NCI-H1417 (cell line): ENCODE measurements at regions not wholly inside any gene's neighbourhood (a gene's known extent, or its start where the extent isn't known, plus 50 kb on each side); places are given as distances from the start of the nearest gene placed in this dataset.

Source experiments
- DNase-seq, 3 experiments: peaks; one replicate each; lab custom pipeline; 2025; lab: John Stamatoyannopoulos, UW

DNA sequence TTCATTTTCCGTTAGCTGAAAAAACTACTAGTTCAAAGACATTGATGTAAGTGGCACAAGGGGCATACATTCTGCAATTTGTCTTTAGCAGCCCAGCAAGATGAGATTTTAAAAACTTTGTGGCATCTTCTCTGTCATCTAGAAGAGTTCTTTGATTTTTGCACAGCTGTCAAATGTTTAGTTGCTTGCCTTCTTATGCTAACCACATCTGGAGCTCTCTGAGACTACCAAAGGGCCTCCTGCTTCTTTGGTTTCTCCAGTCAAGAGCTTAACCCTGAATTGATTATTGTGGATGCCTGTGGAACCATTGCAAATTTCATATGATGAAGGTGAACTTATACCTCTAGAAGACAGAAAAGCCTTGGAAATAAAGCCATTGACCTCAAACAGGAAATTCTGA is 468.7 kb upstream of the RGMA start:
- DNase-seq = no peak

DNA sequence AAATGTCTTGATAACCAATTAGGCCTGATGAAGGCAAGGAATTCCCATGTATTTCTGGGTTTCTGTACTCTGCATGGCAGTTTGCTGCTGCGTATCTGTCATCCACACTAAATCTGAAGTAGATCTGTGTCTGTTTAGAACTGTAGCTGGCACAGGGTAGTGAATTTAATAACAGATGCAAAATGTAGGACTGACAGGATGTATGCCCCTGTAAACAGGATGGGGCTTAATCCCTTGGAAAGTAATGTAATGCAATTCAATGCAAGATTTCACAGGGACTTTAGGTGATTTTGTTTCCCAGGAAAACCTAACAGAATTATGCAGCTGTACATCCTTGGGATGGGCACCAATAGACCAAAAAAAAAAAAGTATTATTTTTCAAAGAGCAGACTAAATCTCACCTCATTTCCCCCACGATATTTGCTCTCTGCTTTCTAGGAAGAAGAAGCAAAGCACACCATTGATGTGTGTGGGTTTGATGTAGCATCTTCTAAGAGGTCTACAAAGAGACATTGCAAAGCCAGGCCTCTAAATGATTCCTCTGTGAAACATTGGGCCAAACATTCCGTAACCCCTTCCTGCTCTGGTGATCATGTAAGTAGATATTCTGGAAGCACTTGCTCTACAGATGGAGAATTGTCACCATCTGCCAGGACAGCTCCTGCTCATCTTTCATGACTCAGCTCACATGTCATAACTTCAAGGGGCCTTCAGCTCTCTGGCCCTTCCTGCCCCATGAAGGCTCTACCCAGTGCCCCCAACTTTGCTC is 464.3 kb upstream of the RGMA start:
- DNase-seq = no peak

DNA sequence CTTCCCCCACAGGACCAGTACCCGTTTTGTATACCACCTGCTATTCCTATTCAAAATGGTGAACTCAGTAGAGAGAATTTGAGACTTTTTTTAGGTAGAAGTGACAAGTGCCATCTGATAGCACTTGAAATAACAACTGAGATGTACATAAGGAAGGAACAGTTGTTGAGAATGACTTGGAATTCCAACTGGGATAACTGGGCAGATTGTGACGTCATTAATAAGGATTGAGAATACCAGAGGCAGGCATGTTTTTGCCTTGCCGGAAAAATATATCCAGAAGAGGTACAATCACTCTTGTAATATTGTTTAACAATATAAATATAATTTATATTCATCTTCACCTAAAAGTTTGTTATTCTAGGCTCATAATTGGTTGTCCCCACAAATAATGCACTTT is 454.1 kb upstream of the RGMA start:
- DNase-seq = no peak

DNA sequence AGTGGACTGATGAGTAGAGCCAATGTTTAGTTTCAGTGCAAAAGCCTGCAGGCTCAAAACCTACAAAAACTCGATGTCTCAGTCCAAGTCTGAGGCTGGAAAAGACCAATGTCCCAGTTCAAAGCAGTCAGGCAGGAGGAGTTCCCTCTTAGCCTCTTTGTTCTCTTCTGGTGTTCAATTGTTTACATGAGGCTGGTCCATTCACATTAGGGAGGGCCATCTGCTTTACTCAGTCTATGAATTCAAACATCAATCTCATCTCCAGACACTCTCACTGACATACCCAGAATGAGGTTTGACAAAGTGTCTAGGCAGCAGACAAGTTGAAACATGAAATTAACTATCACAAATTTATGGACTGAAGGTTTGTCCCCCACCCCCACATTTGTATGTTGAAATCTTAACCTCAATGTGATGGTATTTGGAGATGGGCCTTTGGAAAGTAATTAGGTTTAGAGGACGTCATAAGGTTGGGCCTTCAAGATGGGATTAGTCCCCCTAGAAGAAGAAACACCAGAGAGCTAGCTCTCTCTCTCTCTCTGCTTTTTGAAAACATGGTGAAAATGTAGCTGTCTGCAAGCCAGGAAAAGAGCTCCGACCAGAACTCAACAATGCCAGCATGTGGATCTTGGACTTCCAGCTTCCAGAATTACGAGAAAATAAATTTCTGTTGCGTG is 438.5 kb upstream of the RGMA start:
- peak in 2 of 3 experiments; percentile 26 to 72 for DNase-seq

DNA sequence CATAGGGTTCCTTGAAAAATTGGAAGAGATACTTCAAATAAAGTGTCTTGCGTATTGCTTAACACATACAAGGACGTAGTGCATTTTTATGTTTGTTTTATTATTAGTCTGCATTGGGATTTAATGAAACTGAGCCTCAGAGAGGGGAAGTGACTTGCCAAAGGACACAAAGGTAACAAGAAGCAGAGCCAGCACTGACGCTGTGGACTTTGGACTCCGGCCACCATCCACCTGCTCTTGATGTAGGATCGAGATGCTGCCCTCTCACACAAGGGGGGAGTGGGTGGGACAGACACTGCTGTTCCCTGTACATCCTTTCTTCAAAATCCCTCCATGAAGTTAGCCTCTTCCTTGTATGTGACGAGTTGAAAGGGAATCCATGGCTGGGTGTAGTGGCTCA is 435.4 kb upstream of the RGMA start:
- no peak for DNase-seq

DNA sequence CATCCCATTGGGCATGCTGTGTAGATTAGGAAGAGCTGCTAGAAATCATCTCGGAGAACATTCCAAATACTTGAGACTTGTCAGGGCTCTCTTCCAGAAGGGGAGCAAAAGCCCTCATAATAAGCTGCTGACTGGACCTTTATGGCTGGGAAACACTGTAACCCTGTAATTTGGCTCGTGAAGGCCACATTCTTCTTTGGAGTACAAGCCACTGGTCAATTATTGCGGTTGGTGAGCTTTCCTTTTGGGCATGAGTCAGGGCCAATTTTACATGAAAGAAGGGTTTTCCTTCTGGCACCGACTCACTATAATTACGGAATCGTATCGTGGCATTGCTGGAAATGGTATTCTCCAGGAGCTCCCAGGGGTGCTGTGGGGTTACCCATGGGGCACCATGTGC is 434.5 kb upstream of the RGMA start:
- no peak for DNase-seq

DNA sequence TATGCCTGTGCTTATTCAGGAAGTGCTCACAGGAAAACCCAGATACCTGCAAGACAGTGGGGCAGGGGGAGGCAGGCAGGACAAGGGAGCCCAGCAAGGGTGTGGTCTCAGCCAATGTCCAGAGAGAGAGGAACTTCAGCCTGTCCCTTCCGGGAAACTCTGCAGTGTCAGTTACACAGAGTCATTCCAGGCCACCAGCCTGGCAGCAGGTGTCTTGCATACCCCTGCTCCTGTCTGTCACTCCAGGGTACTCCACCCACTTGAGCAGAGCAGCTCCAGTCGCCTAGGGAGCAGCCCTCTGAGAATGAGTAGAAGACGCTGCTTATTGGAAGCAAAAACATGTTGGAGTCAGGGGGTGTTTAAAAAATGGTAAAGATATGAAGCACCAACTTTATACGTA is 431.2 kb upstream of the RGMA start:
- peak; percentile 11 to 59 (median 12) for DNase-seq

DNA sequence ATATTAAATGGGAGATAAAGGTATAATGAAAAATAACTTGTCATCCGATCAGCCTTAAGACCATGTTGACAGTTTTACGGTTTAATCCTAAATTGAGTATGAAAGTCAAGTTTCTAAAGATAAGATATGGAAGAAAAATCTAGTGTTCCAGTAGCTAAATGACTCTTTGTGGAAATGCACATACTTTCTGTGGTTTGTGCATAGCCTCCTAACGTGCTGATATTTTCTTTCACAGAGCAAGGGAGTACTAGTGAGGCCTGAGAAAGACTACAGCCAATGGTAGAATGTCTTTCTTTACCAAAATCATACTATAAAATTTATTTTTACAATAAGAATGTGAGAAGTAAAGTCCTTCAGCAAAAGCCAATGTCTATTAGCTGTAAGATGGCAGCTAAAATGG is 430.6 kb upstream of the RGMA start:
- no peak for DNase-seq

DNA sequence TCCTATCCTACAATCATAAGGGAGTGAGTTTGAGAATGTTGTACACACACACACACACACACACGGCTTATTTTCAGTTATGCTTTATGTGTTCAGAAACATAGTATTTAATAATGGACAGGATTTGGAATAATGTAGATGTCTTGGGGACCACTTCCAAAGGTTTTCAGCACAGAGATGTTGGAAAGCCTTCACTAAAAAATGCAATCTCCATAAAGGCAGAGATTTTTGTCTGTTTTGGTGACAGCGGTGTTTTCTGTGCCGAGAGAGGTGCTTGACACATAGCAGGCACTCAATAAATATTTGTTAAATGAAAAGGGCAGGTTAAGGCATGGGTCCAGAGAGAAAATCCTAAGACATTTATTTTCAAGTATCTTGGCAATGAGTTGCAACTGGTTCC is 428.2 kb upstream of the RGMA start:
- no peak for DNase-seq

DNA sequence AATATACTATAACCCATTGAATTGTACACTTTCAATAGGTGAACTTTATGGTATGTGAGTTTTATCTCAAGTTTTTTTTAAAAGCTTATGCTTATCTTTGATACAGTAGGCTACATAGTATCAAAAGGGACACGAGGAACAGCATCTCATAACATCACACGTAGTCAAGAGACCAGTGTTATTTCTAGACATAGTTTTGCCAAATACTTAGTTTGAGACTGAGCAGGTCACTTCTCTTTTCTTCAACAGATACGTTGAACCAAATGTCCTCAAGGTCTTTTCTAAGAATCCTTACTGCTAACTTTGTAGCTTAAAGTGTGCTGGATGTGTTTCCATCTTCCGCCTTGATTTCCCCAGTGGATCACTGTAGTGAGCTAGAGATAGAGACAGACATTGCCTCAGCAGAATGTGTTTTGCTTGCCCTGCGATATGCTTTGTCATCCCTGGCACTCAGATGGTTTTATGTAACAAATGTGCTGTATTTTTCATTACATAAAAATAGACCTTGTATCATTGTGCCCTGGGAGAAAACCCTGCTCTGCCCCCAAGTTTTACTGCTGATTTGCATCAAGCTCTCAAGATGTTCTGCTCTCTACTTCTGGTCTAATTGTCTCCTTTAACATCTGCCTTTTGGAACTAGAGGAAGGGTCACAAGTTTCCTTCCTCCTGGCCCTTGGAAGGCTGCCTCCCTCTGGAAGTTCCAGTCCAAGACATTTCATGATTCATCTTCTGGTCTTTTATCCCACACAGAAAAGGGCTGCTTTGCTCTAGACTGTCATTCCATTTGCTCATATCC is 426.4 kb upstream of the RGMA start:
- no peak for DNase-seq

DNA sequence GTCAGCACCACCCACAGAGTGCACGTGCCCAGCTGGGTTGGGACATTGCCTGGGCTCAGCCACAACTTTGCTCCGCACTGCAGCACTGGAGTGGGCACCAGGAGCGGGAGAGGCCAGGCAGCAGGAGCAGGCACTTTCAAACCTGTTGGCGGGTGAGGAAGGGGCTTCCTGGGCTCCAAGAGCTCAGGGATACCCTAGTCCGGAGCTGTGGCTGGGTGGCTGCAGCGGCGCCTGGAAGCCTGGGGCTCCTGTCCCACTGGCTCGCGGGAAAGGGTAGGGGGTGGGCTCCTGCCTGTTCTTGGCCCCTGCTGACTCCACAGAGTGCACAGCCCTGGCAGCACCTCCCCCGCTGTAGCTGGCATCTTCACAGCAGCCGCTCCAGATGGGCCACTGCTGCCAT is 417.6 kb upstream of the RGMA start:
- DNase-seq = no peak

DNA sequence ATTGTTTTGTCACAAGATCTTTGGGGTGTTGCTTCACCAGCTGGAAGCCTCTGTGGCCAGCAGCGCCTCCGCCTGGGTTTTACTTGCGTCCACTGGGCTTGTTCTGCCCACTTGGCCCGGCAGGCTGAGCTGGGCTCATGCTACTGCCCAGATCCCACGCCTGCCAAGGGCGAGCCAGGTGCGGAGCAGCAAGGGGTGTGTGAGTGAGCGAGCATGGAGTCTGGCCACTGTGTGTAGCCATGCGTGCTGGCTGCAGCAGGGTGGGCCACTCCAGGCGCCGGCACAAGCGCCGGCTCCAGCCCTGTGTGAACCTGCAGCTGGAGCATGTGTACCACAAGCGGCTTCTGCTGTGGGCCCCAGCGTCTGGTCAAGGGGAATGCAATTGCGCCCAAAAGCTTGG is 416.5 kb upstream of the RGMA start:
- no peak for DNase-seq

DNA sequence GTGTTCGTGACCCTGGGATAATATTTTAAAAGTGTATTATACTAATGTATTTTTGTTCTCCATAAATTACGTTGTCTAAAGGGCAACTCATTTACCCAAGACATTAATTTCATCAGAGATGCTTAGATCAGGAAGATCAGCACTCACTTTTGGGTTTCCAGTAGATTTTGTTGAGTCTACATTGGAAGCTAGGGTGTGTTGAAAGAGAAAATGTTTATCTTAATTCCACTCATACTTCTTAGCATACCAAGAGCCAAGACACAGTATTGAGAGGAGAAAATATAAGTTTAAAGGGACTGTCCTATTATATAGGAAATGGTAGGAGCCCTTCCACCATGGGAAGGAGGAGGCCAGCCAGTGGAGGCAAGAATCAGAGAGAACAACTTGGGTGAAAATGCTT is 412.9 kb upstream of the RGMA start:
- no peak for DNase-seq

DNA sequence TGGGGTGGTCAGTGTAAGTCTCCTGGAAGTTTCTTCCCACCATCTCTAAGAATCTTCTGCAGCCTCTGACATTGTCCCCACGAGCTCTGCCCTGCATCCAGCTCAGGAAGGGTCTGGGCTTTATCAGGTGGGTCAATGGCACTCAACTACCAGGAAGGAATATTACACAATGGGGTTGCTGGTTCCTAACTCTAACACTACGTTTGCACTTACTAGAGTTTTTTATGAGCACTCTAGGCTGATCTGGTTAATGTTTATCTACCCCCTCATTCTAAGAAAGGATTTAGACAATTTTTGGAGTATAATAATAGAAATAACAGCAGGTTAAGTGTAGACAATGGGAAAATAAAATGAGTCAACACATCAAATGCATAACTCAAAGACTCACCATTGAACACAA is 411.1 kb upstream of the RGMA start:
- no peak for DNase-seq

DNA sequence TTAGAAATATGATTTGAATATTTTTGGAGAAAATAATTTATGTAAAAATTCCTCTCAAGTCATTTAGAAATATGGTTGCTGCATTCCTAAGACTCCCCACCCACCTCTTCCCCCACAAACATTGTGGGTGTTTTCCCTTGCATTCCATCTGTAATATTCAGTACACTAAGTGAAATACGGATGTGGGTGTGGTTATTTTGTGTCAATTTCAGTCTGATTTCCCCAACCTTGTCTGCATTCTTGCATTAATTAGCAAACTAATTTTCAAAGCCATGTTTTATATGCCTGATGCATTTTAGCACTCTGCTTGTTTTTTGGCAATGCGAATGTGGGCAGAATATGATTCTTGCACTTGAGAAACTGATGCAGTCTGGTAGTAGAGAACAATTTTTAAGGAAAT is 408.3 kb upstream of the RGMA start:
- no peak for DNase-seq

DNA sequence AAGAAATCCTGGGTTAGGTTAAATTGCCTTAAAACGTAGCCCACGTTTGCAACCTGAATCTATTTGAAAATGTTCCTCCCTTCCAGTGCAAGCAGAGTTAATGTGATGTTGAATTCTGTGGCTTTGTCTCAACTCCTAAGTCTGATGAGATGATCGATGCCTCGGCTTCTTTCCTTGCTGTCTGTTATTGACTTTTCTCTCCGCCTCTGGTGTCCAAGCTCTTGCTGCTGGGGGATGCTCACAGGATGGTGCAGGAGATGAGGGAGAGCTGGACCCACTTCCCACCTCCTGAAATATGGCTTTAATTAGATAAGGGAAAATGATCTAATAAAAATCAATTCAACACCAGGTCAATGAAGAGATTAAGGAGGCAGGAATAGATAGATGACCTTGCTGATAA is 407.9 kb upstream of the RGMA start:
- DNase-seq = no peak

DNA sequence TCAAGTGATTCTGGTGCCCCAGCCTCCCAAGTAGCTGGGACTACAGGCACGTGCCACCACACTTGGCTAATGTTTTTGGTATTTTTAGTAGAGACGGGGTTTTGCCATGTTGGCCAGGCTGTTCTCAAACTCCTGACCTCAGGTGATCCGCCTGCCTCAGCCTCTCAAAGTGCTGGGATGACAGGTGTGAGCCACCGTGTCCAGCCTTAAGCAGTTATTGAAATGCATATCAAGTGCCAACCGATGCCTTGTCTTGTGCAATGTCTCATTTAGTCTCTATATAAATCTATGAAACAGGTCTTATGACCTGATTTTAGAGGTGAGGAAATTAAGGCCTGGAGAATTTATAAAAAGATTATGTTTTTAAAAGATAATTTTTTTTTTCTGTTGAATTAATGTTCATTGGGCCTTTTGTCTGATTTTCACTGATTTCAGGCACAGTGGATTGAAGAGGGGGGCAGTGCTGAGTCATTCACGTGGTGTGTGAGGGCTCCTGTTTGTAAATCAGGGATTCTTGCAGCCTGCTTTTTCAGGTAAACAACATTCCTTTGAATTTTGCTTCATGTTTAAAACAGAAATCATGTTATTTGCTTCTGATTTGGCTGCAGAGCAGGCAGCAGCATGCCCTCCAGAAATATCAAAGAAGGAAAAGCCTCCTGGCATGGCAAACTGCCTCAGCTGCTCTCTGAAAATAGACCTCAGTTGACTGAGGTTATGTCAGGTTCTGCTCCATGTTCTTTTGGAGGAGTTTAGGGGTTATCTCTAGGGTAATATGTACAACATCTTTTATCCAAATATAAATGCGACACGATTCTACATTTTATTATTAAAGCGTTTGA is 407.0 kb upstream of the RGMA start:
- DNase-seq = no peak

DNA sequence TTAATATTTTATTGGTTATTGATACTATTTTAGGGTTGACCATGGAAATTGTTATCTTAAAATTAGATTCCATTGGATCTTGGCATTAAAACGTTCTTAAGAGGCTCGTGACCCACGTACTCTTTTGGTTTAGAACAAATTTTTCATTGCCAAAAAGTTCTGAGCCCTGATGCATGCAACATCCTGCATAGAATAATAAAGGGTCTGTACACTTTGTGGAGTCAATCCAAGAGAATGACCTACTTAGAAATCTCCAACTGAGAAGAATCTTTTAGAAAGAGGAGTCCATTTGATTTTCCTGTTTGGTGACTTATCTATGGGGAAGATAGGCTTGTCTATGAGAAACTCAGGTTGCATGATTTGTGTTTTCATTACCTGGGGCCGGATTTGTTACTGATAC is 404.2 kb upstream of the RGMA start:
- DNase-seq = no peak

DNA sequence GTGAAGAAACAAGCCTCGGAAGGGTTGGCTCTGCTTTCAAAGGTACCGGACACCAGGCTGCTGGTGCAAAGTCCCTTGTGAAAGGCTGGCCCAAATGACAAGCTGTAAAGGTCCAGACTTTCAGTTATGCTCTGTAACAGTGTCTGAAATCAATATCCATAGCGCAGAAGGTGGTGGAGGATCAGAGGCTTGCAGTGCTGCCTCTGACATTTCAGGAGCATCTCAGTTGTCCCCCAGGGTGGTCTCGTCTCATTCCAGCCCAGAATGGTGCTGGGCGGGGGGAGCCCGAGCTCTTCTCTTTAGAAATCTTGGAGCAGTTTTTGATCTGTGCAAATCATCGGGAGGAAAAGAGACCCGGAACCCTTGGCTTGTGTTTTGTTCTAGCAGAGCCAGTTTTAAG is 402.3 kb upstream of the RGMA start:
- DNase-seq = no peak

DNA sequence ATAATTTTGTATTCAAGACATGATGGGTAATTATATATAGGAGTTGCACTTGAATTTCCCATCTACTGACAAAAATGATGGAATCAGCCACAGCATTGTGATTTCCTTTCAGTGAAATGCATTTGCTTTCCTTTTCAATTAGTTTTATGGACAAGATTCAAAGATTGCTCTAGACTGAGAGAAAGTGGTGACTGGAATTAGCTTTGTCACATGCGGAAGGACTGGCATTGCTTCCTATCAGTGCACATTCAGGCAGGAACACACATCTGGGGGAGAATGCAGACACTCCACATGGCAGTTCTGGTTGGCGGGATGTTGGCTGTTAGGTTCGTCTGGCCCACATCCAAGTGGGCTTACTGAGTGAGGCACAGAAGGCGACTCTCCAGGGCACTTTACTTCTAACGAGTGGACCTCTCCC is 399.3 kb upstream of the RGMA start:
- DNase-seq = peak in 1 of 3 experiments; percentile 54

DNA sequence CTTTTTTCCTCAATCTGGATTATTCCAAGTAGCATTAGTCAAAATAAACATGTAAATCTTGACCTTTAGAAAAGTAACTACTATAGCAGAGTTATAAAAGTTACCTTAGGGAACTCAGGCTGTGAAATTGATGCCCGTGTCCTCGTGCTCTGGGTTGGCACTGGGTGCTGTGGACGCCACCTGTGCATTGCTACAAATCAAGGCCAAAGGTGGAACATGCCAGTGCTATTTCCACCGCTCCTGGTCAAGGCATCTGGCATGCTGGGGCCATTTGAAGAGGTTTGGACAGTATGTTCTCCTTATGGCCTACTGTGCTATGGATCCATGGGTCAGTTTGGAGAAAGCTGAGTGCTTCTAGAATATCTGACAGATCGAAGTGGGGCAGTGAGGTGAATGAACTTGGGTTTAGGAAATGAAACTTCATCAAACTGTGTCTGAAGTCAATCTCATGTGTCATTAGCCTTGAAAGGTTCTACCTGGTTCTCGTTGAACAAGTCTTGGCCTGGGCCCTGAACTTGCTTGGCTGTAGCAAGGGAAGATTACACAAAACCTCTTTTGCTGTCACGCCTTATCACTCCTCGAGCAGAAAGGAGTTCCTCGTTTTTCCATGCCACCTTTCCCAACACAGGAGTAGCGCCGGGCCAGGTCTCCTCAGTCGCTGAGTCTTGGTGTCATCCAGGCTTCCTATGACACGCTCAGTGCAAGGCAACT is 397.6 kb upstream of the RGMA start:
- DNase-seq = no peak
